MM.1S (cell line): ENCODE measurements at regions not wholly inside any gene's neighbourhood (a gene's known extent, or its start where the extent isn't known, plus 50 kb on each side); places are given as distances from the start of the nearest gene placed in this dataset.

Source experiments
- DNase-seq: peaks from one replicate; pipeline ENCODE4 v3.0.0-alpha.2; 2015
- H2AFZ ChIP-seq: fragments of 300-600 bp; sonication (generic); 2 replicates; pipeline ENCODE4 v1.6.0; 2016; ENCODE audit warnings: antibody characterized with exemption, low read length
- H3F3A ChIP-seq: fragments of 300-600 bp; sonication (generic); 2 replicates; pipeline ENCODE4 v1.6.1; 2016; ENCODE audit warnings: mild to moderate bottlenecking, antibody characterized with exemption, low read length, moderate library complexity, mixed read lengths; ENCODE audit not compliant: insufficient read depth
- H3K27ac ChIP-seq: fragments of 300-600 bp; sonication (generic); 2 replicates; pipeline ENCODE4 v1.5.1; 2016; ENCODE audit warnings: mild to moderate bottlenecking, low read length
- H3K27me3 ChIP-seq: fragments of 300-600 bp; sonication (generic); replicated peaks from 2 replicates; pipeline ENCODE4 v1.6.0; 2016; ENCODE audit warnings: low read length; ENCODE audit not compliant: insufficient read depth
- H3K36me3 ChIP-seq: fragments of 300-600 bp; sonication (generic); replicated peaks from 2 replicates; pipeline ENCODE4 v1.6.1; 2016; ENCODE audit warnings: mild to moderate bottlenecking, low read length, mixed read lengths; ENCODE audit not compliant: insufficient read depth
- H3K4me1 ChIP-seq: fragments of 300-600 bp; sonication (generic); 2 replicates; pipeline ENCODE4 v1.6.1; 2016; ENCODE audit warnings: low read length, mixed read lengths
- H3K4me2 ChIP-seq: fragments of 300-600 bp; sonication (generic); 2 replicates; pipeline ENCODE4 v1.6.0; 2016; ENCODE audit warnings: low read depth, low read length
- H3K4me3 ChIP-seq: fragments of 300-600 bp; sonication (generic); 2 replicates; pipeline ENCODE4 v1.5.1; 2016; ENCODE audit warnings: low read length, mixed read lengths
- H3K79me2 ChIP-seq: fragments of 300-600 bp; sonication (generic); 2 replicates; pipeline ENCODE4 v1.6.1; 2016; ENCODE audit warnings: mixed run types, low read length, mixed read lengths
- H3K9ac ChIP-seq: fragments of 300-600 bp; sonication (generic); 2 replicates; pipeline ENCODE4 v1.6.1; 2016; ENCODE audit warnings: low read length, mixed read lengths
- H3K9me2 ChIP-seq: fragments of 300-600 bp; sonication (generic); replicated peaks from 2 replicates; pipeline ENCODE4 v1.6.1; 2016; ENCODE audit warnings: mild to moderate bottlenecking, low read length, mixed read lengths; ENCODE audit not compliant: insufficient read depth
- H3K9me3 ChIP-seq: fragments of 300-600 bp; sonication (generic); replicated peaks from 2 replicates; pipeline ENCODE4 v1.6.1; 2016; ENCODE audit warnings: mild to moderate bottlenecking, low read length, mixed read lengths; ENCODE audit not compliant: insufficient read depth
- H4K20me1 ChIP-seq: fragments of 300-600 bp; sonication (generic); 2 replicates; pipeline ENCODE4 v1.6.1; 2016; ENCODE audit warnings: mild to moderate bottlenecking, low read length, moderate library complexity, mixed read lengths; ENCODE audit not compliant: insufficient read depth
- CTCF ChIP-seq: fragments of 300-600 bp; sonication (generic); IDR thresholded peaks from 2 replicates; pipeline ENCODE4 v1.5.1; 2016; ENCODE audit warnings: antibody characterized with exemption, low read length, mixed read lengths
- EZH2 ChIP-seq: fragments of 300-600 bp; sonication (generic); optimal IDR thresholded peaks from 2 replicates; pipeline ENCODE3; 2017; ENCODE audit warnings: low read depth, mild to moderate bottlenecking, antibody characterized with exemption, low read length, mixed read lengths
- EZH2phosphoT487 ChIP-seq: fragments of 300-600 bp; sonication (generic); IDR thresholded peaks from 2 replicates; pipeline ENCODE4 v1.6.1; 2018; ENCODE audit warnings: antibody characterized with exemption, low read length

GRCh38 chr9:90960941-90961340 lies 159.3 kb downstream of the SYK start:
- Histone ChIP-seq H2AFZ (no peak overlapping the region), H3K4me2 (no peak overlapping the region), H3F3A (no peaks in the 10 kb centered on the region), H3K4me3 (no peak overlapping the region), H3K27me3 (no peaks in the 10 kb centered on the region), H3K27ac (no peak overlapping the region), H3K36me3 (no peaks in the 10 kb centered on the region), H3K79me2 (no peaks in the 10 kb centered on the region), H3K4me1 (peaks cover 16% of the 10 kb centered on the region), H3K9ac (no peak overlapping the region), H3K9me3 (no peaks in the 10 kb centered on the region), H4K20me1 (no peaks in the 10 kb centered on the region), H3K9me2 (no peaks in the 10 kb centered on the region)
- no peak for DNase-seq
- TF ChIP-seq EZH2 (no peak), EZH2phosphoT487 (no peak), CTCF (no peak)

GRCh38 chr9:90961375-90961774 lies 159.8 kb downstream of the SYK start:
- H3K27ac ChIP-seq: no peak overlapping the region
- H4K20me1 ChIP-seq: no peaks in the 10 kb centered on the region
- peaks cover 16% of the 10 kb centered on the region for H3K4me1 ChIP-seq
- no peaks in the 10 kb centered on the region for H3K9me2 ChIP-seq
- H3K4me3 ChIP-seq: no peak overlapping the region
- no peaks in the 10 kb centered on the region for H3K27me3 ChIP-seq
- no peak overlapping the region for H2AFZ ChIP-seq
- H3F3A ChIP-seq: no peaks in the 10 kb centered on the region
- DNase-seq: no peak
- H3K9ac ChIP-seq: no peak overlapping the region
- no peaks in the 10 kb centered on the region for H3K9me3 ChIP-seq
- no peaks in the 10 kb centered on the region for H3K79me2 ChIP-seq
- no peaks in the 10 kb centered on the region for H3K36me3 ChIP-seq
- no peak overlapping the region for H3K4me2 ChIP-seq
- no peak for TF ChIP-seq EZH2
- no peak for TF ChIP-seq EZH2phosphoT487
- TF ChIP-seq CTCF: no peak

- DNase-seq: peak; percentile 5
- Histone ChIP-seq H3K27ac (no peak overlapping the region), H3K9me2 (no peaks in the 10 kb centered on the region), H3K9ac (no peak overlapping the region), H2AFZ (no peak overlapping the region), H3K27me3 (no peaks in the 10 kb centered on the region), H3K79me2 (no peaks in the 10 kb centered on the region), H3K9me3 (no peaks in the 10 kb centered on the region), H3K4me2 (no peak overlapping the region), H4K20me1 (no peaks in the 10 kb centered on the region), H3F3A (no peaks in the 10 kb centered on the region), H3K36me3 (no peaks in the 10 kb centered on the region), H3K4me1 (no peaks in the 10 kb centered on the region), H3K4me3 (no peak overlapping the region)
- TF ChIP-seq EZH2 (no peak), CTCF (no peak), EZH2phosphoT487 (no peak)
Observed at GRCh38 chr9:90964101-90965020, 162.7 kb downstream of the SYK start.
